ENCODE measurements at regions not wholly inside any gene's neighbourhood (a gene's known extent, or its start where the extent isn't known, plus 50 kb on each side); places are given as distances from the start of the nearest gene placed in this dataset.

DNA sequence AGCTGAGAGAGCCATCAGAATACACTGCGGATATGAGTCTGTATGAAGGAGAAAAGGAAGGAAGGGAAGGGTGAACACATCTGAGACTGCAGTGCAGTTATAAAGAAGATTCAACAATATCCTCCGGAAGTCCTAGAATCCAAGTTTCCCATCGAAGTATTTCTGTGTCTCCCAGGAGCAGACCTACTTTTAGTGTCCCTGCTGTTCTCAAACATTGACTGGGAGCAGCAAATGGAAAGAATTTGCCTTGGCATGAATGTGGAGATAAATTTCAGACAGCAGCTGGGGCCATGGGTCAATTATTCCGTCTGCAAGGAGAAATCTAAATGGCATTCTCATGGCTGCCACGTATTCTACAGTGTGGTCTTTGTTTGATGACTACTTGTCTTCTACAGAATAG is 478.1 kb upstream of the SMC2 start:
- no peak for DNase-seq (ENCODE audit: low read depth)

DNA sequence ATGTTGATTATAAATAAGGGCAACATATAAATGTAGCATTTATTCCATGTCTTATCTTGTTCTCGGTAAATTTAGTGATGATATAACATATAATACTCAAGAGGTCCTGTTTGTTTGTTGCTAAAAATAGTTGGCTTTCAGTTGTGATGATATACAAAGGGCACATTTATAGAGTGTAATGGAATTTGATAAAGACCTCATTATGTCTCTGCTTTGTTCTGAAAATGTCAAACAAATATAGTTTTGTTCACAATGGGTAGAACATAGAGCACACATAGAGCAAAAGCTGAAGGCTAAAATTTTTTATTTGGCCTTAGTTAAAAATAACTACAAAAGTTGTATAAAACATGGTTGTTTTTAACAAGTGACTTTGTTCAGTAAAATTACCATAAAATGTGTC is 477.1 kb upstream of the SMC2 start:
- no peak for DNase-seq (ENCODE audit: low read depth)

DNA sequence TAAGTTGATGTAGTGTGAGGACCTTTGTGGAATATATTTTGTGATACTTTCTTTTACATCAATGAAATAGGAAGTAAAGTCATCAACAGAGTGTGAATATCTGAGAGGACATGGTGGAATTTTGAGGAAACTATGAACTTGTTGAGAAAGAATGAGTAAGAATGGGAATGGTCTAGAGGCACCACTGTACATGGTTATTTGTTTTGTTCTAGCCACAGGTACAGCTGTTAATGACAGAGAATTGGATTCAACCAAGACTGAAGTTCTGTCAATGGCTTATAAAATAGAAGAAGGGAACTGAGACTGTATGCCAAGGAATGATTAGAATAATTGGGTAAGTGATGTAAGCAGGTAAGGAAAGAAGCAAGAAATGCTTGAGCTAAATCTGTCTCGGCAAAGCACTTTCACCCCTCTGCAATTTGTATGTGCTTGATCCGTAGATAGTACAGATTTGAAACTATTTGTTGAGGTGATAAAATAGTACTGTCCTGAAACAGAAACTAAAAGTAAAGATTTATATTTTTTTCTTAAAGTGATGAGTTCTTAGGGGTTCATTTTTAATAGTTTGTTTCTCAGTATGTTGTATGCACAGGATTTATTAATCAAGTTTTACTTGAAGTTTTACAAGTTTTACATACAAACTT is 468.8 kb upstream of the SMC2 start:
- no peak for DNase-seq (ENCODE audit: low read depth)

DNA sequence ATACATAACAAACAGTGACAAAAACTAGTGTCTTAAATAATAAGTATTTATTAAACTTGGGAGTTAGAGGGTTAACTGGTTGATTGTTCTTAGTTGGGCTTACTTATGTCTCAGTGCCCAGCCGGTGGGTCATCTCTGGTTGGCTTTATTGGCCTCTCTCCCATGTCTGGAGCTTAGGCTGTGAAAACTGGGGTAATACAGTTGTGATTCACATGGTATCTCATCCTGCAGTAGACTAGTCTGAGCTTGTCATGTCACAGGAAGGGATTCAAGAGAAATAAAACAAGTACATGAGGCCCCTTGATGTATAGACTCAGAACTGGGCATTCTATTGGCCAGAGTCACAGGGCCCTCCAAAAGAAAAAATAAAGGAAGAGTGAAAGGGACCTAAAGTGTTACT is 466.4 kb upstream of the SMC2 start:
- DNase-seq (ENCODE audit: low read depth): no peak

DNA sequence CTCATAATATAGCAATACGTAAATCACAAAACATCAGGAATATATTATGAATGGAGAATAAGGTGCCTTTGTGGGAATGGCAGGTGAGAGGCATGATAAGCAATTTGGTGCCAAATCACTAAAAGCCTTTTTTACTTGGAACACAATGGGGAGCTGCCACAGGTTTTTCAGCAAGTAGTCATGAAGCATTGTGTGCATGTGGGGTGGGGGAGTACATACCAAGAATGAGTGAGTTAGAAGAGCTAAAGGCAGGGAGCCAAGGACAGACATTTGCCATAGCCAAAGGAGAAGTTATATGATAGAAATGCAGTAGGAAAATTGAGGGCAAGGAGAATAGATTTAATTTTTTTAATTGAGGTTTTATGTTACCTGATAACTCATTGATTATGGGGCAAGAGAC is 445.0 kb upstream of the SMC2 start:
- no peak for DNase-seq (ENCODE audit: low read depth)

DNA sequence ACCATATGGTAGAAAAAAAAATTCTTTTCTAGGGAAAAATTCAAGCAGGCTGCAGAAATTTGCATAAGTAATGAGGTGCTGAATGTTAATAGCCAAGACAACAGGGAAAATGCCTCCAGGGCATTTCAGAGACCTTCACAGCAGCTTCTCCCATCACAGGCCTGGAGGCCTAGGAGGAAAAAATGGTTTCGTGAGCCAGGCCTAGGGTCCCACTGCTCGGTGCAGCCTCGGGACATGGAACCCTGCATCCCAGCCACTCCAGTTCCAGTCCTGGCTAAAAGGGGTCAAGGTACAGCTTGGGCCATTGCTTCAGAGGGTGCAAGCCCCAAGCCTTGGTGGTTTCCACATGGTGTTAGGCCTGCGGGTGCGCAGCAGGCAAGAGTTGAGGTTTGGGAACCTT is 436.0 kb upstream of the SMC2 start:
- no peak for DNase-seq (ENCODE audit: low read depth)

GRCh38 chr9:103660830-103661229 is 433.3 kb upstream of the SMC2 start:
- no peak for DNase-seq (ENCODE audit: low read depth)

DNA sequence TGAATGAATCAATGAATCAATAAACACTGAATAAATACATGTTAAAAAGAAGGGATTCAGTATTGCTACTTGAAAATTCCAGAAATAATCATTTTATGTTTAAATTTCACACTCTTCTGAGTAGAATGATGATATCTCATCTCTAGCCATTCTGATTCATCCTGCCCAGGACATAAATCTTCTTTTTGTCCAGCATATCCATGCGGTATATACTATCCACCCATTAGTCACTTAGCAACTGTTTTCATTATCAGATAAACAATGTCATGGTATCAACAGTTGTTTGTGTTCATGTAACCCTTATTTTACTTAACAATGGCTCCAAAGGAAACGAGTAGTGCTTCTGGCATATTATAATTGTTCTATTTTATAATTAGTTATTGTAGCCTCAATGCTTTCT is 432.4 kb upstream of the SMC2 start:
- DNase-seq (ENCODE audit: low read depth): no peak

DNA sequence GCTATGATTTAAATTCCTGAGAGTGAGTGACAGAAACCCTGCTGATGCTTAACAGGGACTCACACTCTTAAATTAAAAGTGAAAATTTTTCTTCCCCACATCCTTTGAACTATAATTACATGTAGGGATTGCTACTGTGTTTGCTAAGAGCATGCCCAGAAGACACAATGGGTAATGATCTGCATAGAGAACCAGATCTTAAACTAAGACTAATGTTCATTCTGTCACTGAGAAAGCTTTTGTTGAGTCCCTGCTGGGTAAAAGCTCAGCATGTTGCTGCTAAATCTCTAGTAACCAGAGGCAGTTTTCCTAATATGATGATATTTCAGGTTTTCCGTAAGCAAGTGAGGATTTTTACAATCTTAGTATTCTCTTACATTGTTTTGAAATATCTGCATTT is 424.8 kb upstream of the SMC2 start:
- DNase-seq (ENCODE audit: low read depth): no peak

DNA sequence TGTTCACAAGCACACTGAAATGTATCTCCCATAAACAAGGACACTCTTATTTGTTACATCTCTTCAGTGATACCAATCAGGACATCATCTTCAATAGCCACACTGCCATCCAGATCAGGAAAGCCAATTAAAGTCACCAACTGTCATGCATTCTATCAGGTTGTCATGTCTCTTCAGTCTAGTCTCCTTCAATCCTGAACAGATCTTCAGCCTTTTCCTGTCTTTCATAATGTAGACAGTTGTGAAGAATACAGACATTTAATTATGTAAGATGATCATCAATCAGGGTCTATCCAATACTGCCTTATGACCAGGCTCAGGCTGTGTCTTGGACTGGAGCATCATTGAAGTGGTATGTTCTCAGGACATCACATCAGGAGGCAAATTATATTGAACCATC is 419.8 kb upstream of the SMC2 start:
- DNase-seq (ENCODE audit: low read depth): no peak

DNA sequence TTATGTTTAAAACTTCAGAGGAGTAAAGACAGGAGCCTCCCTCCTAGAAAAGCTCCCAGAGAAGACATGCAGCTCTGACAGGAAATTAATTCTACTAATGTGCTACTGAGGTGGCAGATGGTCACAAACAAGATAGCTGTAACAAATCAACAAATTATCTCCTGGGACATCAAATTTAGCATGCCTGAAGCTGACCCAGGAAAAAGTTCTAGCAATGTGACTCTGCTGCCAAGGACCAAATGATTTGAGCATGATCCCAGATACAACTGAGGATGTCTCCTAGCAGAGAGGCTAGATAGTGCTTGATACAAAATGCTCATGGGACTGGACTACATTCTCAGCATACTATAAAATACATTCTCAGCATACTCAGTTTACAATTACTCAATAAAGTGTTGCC is 413.5 kb upstream of the SMC2 start:
- no peak for DNase-seq (ENCODE audit: low read depth)

DNA sequence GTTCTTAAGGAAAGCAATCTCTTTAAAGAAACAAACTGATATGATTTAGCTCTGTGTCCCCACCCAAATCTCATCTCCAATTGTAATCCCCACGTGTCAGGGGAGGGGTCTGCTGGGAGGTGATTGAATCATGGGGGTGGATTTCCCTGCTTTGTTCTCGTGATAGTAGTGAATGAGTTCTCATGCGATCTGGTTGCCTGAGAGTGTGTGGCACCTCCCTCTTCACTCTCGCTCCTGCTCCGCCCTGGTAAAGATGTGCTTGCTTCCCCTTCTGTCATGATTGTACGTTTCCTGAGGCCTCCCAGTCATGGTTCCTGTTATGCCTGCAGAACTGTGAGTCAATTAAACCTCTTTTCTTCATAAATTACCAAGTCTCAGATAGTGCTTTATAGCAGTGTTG is 412.7 kb upstream of the SMC2 start:
- no peak for DNase-seq (ENCODE audit: low read depth)

GRCh38 chr9:103700195-103700962 is 393.7 kb upstream of the SMC2 start:
- no peak for DNase-seq (ENCODE audit: low read depth)

DNA sequence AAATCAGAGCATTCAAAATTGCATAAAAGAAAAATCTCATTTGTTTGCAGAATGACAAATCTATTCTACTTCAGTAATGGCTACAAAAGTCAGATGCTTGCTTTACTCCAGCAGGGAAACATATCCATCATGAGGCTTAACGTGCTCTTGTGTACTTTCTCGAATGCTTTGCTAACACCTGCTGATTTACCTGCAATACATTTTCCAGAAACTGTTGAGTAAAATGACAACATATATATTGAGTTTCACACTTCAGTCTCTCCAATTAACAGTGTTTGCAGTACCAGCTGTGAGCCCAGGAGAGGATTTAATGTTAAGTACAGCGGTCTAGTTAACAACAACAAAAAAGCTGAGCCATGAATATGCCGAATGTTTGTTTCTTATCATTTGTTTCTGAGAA is 391.5 kb upstream of the SMC2 start:
- DNase-seq (ENCODE audit: low read depth): no peak

DNA sequence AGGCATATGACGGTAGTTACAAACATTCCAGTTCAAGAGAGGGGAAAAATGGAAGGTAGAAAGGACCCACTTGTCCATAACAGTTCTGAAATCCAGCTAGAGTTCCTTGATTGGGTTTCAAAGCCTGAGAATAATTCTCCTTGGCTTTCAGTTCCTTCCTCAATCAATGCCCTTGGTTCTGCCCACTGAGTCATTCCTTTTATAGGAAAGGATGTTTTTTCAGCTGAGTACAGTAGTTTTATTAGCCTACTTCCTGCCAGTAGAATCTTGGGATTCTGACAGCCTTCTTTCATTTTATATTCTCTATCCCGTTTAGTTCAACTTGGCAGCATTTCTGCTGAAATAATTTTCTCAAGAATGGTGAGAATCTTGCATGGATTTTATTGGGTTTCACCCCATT is 386.9 kb upstream of the SMC2 start:
- DNase-seq (ENCODE audit: low read depth): no peak

- no peak for DNase-seq (ENCODE audit: low read depth)
Measured at GRCh38 chr9:103709366-103709765, 384.7 kb upstream of the SMC2 start.

GRCh38 chr9:103713631-103714030 is 380.5 kb upstream of the SMC2 start:
- no peak for DNase-seq (ENCODE audit: low read depth)

GRCh38 chr9:103714992-103715391 is 379.1 kb upstream of the SMC2 start:
- DNase-seq (ENCODE audit: low read depth): no peak

DNA sequence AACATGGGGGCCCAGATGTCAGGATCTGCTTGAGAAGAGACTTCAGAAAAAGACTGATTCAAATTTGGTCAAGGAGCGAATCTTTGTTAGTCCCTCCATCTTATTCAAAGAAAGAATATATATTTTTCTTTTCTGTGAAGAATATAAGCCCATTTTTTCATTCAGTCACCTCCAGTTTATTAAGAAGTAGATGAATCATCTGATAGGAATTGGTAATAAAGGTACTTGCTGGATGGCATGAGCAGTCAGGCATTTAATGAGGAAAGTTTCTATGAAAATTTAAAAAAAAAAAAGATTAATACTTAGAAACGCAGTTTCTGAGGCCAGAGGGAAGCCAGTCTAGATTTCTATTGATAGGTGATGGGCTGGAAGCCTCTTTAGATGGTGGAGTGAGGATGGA is 373.1 kb upstream of the SMC2 start:
- no peak for DNase-seq (ENCODE audit: low read depth)

DNA sequence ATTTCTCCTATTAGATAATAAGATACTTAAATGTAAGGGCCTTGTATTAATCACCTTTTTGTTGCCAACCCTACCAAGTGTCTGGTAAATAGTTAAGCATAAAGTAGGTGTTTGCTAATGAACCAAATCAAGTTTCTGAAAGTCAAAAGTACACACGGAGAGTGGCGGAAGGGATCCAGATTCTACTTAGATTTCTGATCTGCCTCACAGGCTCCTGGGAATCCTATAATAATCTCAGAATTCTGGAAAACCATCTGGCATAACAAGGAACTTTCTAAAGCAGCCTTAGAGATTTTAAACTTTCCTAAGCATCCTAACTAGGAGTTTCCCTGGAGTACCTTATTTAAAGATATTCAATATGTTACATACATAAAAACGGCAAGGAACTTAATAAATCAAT is 363.2 kb upstream of the SMC2 start:
- DNase-seq (ENCODE audit: low read depth): no peak

GRCh38 chr9:103731541-103731940 is 362.6 kb upstream of the SMC2 start:
- DNase-seq (ENCODE audit: low read depth): no peak

DNA sequence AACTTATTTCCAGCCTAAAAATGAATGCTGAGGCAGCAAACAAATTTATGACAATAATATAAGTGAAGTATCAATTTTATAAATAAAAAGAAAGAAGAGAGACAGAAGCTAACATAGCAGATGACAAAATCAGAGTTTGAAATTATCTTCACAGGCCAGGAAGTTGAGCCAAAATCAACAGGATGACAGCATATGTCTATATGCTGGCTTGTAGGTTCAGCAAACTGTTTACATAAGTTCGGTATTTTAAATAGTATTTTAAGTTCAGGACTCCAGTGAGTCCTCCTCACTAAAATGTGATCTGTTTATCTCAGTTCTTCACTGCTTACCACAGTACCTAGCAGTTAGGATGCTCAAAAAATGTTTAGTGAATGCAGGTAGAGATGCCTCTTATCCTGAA is 359.6 kb upstream of the SMC2 start:
- no peak for DNase-seq (ENCODE audit: low read depth)

GRCh38 chr9:103755441-103755840 is 338.7 kb upstream of the SMC2 start:
- DNase-seq (ENCODE audit: low read depth): no peak

GRCh38 chr9:103755986-103756385 is 338.1 kb upstream of the SMC2 start:
- no peak for DNase-seq (ENCODE audit: low read depth)

Data from Daoy (cell line).